HCT116 (cell line): ENCODE measurements at regions not wholly inside any gene's neighbourhood (a gene's known extent, or its start where the extent isn't known, plus 50 kb on each side); places are given as distances from the start of the nearest gene placed in this dataset.

ENCODE experiments used
- ATAC-seq: fragments of 200-7000 bp; cut with Tn5 transposase; 2 replicates; pipeline ENCODE4 v1.9.1; 2020; ENCODE audit warnings: mild to moderate bottlenecking, moderate library complexity
- BruUV-seq: library from RNA; stranded (reverse); fragments of 400-500 nt; replicated peaks from 2 replicates; lab custom pipeline; 2021; lab: Mats Ljungman, UMichigan
- CTCF ChIA-PET: fragments of 300-600 bp; sonication (Branson Sonifier 250); formaldehyde crosslinking; loops from one replicate; lab custom pipeline; 2021; ENCODE audit warnings: antibody characterized with exemption; lab: Charles Lee
- POLR2A ChIA-PET: fragments of 300-600, 350-600 bp; sonication (Branson Sonifier 250); formaldehyde crosslinking; loops from one replicate; lab custom pipeline; 2021; ENCODE audit warnings: antibody characterized with exemption; lab: Charles Lee
- RAD21 ChIA-PET, 2 experiments: fragments of 300-600 bp; sonication (Branson Sonifier 250); formaldehyde crosslinking; loops; one replicate each; lab custom pipeline; 2023; ENCODE audit warnings: low total read pairs in 2 of 2; ENCODE audit not compliant: uncharacterized antibody in 2 of 2, unreplicated experiment in 2 of 2, low non-redundant PET in 1 of 2; lab: Charles Lee
- DNase-seq: peaks from one replicate; pipeline ENCODE4 v3.0.0-alpha.2; 2010; ENCODE audit warnings: low read depth, low spot score
- H2AFZ ChIP-seq: fragments of 200-600 bp; shearing (Covaris generic), sonication (generic); 2 replicates; pipeline ENCODE4 v1.6.1; 2017; ENCODE audit warnings: low read depth, mixed run types, mixed read lengths, antibody characterized with exemption, low read length; ENCODE audit not compliant: poor library complexity, severe bottlenecking
- H3K27ac ChIP-seq: 2 replicates; pipeline ENCODE4 v1.5.1; 2012; ENCODE audit warnings: low read depth, low read length
- H3K27me3 ChIP-seq: fragments of 200-600 bp; sonication (generic); 2 replicates; pipeline ENCODE4 v1.6.1; 2016; ENCODE audit warnings: mixed run types, low read length, mixed read lengths; ENCODE audit not compliant: insufficient read depth
- H3K36me3 ChIP-seq, 2 experiments: fragments of 200-500 bp in 1 of 2; fragments of 200-600 bp in 1 of 2; sonication (Bioruptor generic) in 1 of 2; sonication (generic) in 1 of 2; 2 replicates each; pipeline versions ENCODE4 v1.5.1 to v1.6.1; 2014 to 2016; ENCODE audit warnings: low read length in 2 of 2, inconsistent platforms in 1 of 2, mixed read lengths in 1 of 2, mixed run types in 1 of 2; ENCODE audit not compliant: insufficient read depth in 2 of 2, control insufficient read depth in 1 of 2
- H3K4me1 ChIP-seq, 2 experiments: fragments of 200-600 bp in 1 of 2; sonication (generic) in 1 of 2; 2 replicates each; pipeline versions ENCODE4 v1.5.1 to v1.6.1; 2012 to 2017; ENCODE audit warnings: low read length in 2 of 2, inconsistent platforms in 1 of 2, mild to moderate bottlenecking in 1 of 2, mixed read lengths in 1 of 2, mixed run types in 1 of 2, moderate library complexity in 1 of 2; ENCODE audit not compliant: insufficient read depth in 2 of 2, control insufficient read depth in 1 of 2
- H3K4me2 ChIP-seq: fragments of 200-600 bp; sonication (generic); 2 replicates; pipeline ENCODE4 v1.6.1; 2017; ENCODE audit warnings: mixed run types, low read length, mixed read lengths
- H3K4me3 ChIP-seq, 2 experiments: fragments of 200-600 bp in 1 of 2; sonication (generic) in 1 of 2; replicated peaks in 1 of 2; 2 replicates each; pipeline ENCODE4 v1.5.1; 2011 to 2016; ENCODE audit warnings: low read length in 2 of 2, control low read depth in 1 of 2, low read depth in 1 of 2, mild to moderate bottlenecking in 1 of 2, mixed read lengths in 1 of 2, mixed run types in 1 of 2
- H3K79me2 ChIP-seq: fragments of 200-600 bp; sonication (generic); 2 replicates; pipeline ENCODE4 v1.6.1; 2017; ENCODE audit warnings: mild to moderate bottlenecking, mixed run types, low read length, moderate library complexity, mixed read lengths; ENCODE audit not compliant: insufficient read depth
- H3K9ac ChIP-seq: fragments of 200-600 bp; sonication (generic); 2 replicates; pipeline ENCODE4 v1.6.1; 2016; ENCODE audit warnings: low read length, mixed read lengths
- H3K9me2 ChIP-seq: fragments of 200-600 bp; sonication (generic), shearing (Covaris generic); 2 replicates; pipeline ENCODE4 v1.6.1; 2017; ENCODE audit warnings: mixed run types, mild to moderate bottlenecking, moderate library complexity; ENCODE audit not compliant: insufficient read depth
- H3K9me3 ChIP-seq, 2 experiments: fragments of 200-500 bp in 1 of 2; fragments of 200-600 bp in 1 of 2; sonication (Bioruptor generic) in 1 of 2; sonication (generic) in 1 of 2; 2 replicates each; pipeline ENCODE4 v1.6.1; 2014 to 2017; ENCODE audit warnings: low read length in 2 of 2, mixed read lengths in 2 of 2, inconsistent platforms in 1 of 2, low read depth in 1 of 2, mild to moderate bottlenecking in 1 of 2, mixed run types in 1 of 2, moderate library complexity in 1 of 2; ENCODE audit not compliant: control insufficient read depth in 1 of 2, insufficient read depth in 1 of 2
- H4K20me1 ChIP-seq: fragments of 200-600 bp; sonication (generic), shearing (Covaris generic); 2 replicates; pipeline ENCODE4 v1.6.1; 2017; ENCODE audit warnings: mixed run types, mild to moderate bottlenecking, moderate library complexity; ENCODE audit not compliant: insufficient read depth
- ATF3 ChIP-seq: IDR thresholded peaks from 2 replicates; pipeline ENCODE4 v1.6.1; 2012
- CBX3 ChIP-seq: IDR thresholded peaks from 2 replicates; pipeline ENCODE4 v1.6.1; 2012; ENCODE audit warnings: low read depth
- ELF1 ChIP-seq: IDR thresholded peaks from 2 replicates; pipeline ENCODE4 v1.6.1; 2012; ENCODE audit warnings: low read depth, borderline replicate concordance
- EZH2 ChIP-seq: fragments of 200-600 bp; sonication (generic); IDR thresholded peaks from 2 replicates; pipeline ENCODE4 v1.6.1; 2017; ENCODE audit warnings: antibody characterized with exemption, mixed run types
- POLR2A ChIP-seq: IDR thresholded peaks from 2 replicates; pipeline ENCODE4 v1.7.0; 2011; ENCODE audit warnings: borderline replicate concordance; ENCODE audit not compliant: insufficient read depth, insufficient read length; ENCODE audit errors: extremely low read depth
- RAD21 ChIP-seq: IDR thresholded peaks from 2 replicates; pipeline ENCODE4 v1.6.1; 2012; ENCODE audit warnings: low read depth, mild to moderate bottlenecking
- SIN3A ChIP-seq: IDR thresholded peaks from 2 replicates; pipeline ENCODE4 v1.6.1; 2012; ENCODE audit warnings: low read depth
- SP1 ChIP-seq: IDR thresholded peaks from 2 replicates; pipeline ENCODE4 v1.6.1; 2012; ENCODE audit warnings: low read depth
- SRF ChIP-seq: IDR thresholded peaks from 2 replicates; pipeline ENCODE4 v1.6.1; 2012; ENCODE audit warnings: low read depth
- TCF7L2 ChIP-seq: IDR thresholded peaks from 2 replicates; pipeline ENCODE4 v1.7.0; 2011; ENCODE audit warnings: borderline replicate concordance, inconsistent platforms; ENCODE audit not compliant: insufficient read depth, insufficient read length; ENCODE audit errors: extremely low read depth
- ZBTB33 ChIP-seq: IDR thresholded peaks from 2 replicates; pipeline ENCODE4 v1.6.1; 2011; ENCODE audit warnings: mild to moderate bottlenecking, low read length, moderate library complexity; ENCODE audit not compliant: insufficient replicate concordance; ENCODE audit errors: extremely low read depth
- intact Hi-C: fragments of 100-400 bp; cut with micrococcal nuclease; formaldehyde crosslinking; loops from 2 replicates; pipeline ENCODE4 v1.10.0; 2022
- TF ChIP-seq, protein P1 (sequence below), 3 experiments: fragments of 200-600 bp in 1 of 3; sonication (generic) in 1 of 3; IDR thresholded peaks in 2 of 3; conservative IDR thresholded peaks in 1 of 3; 2 replicates each; pipeline ENCODE4 v1.5.1; 2012 to 2017; ENCODE audit warnings: low read depth in 2 of 3, low read length in 2 of 3, antibody characterized with exemption in 1 of 3, borderline replicate concordance in 1 of 3, control low read depth in 1 of 3, mild to moderate bottlenecking in 1 of 3, mixed read lengths in 1 of 3, mixed run types in 1 of 3, moderate library complexity in 1 of 3; ENCODE audit not compliant: insufficient read depth in 1 of 3

DNA sequence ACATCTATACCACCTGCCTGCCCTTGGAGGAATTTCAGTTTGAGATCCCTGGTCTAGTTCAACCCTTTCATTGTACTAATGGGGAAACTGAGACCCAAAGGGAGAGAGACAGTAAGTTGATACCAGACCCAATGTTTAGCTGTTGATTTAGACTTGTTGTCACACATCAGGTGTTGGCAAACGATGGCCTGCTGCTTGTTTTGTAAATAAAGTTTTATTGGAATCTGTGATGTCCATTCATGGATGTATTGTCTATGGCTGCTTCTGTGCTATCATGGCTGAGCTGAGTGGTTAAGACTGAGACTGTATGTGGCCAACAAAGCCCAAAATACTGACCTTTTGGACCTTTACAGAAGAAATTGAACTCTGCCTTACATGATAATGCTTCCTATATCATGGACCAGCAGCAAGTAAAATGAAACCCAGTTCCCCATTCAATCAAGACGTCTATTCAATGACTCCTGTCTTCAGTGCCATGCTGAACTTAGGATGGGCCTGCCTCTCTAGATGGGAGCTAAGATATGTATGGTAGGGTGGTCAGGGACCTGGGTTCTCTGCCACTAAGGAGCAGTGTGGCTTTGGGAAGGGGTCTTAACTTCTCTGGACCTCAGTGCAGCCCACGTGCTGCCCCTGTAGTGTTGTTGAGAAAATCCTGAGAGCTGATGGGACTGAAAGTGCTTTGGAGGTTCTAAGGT is 111.0 kb downstream of the IRX5 start:
- Histone ChIP-seq H3K79me2 (no peaks in the 10 kb centered on the region), H3K36me3 (no peaks in the 10 kb centered on the region), H2AFZ (no peak overlapping the region), H3K27me3 (no peaks in the 10 kb centered on the region)
- BruUV-seq: no TSS peak
- TF ChIP-seq, protein P1, sequence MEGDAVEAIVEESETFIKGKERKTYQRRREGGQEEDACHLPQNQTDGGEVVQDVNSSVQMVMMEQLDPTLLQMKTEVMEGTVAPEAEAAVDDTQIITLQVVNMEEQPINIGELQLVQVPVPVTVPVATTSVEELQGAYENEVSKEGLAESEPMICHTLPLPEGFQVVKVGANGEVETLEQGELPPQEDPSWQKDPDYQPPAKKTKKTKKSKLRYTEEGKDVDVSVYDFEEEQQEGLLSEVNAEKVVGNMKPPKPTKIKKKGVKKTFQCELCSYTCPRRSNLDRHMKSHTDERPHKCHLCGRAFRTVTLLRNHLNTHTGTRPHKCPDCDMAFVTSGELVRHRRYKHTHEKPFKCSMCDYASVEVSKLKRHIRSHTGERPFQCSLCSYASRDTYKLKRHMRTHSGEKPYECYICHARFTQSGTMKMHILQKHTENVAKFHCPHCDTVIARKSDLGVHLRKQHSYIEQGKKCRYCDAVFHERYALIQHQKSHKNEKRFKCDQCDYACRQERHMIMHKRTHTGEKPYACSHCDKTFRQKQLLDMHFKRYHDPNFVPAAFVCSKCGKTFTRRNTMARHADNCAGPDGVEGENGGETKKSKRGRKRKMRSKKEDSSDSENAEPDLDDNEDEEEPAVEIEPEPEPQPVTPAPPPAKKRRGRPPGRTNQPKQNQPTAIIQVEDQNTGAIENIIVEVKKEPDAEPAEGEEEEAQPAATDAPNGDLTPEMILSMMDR (IDR thresholded peaks at IDR 0.05 in 2 of 3, conservative IDR thresholded peaks at IDR 0.05 in 1 of 3; ENCODE audit: borderline replicate concordance in 1 of 3, insufficient read depth in 1 of 3, low read depth in 2 of 3, low read length in 2 of 3): no peak
- no peak for TF ChIP-seq ZBTB33
- TF ChIP-seq POLR2A: no peak
- TF ChIP-seq SP1: no peak
- TF ChIP-seq RAD21: no peak
- no peak for TF ChIP-seq CBX3
- no peak for TF ChIP-seq EZH2
- TF ChIP-seq TCF7L2: no peak
- no peak for TF ChIP-seq ELF1
- no peak for TF ChIP-seq SRF
- no peak for TF ChIP-seq SIN3A
- TF ChIP-seq ATF3: no peak
- TF ChIP-seq, all 23 proteins: peak for 0
- POLR2A ChIA-PET: no interaction called here
- Histone ChIP-seq H3K9me2 (no peaks in the 10 kb centered on the region), H3K27ac (no peak overlapping the region), H3K4me2 (no peak overlapping the region), H3K4me1 (peaks cover 0 to 11% of the 10 kb centered on the region in 2 experiments; a peak in 2 of 4 replicates), H4K20me1 (no peaks in the 10 kb centered on the region), H3K9me3 (no peaks in the 10 kb centered on the region), H3K4me3 (no peak overlapping the region), H3K9ac (no peak overlapping the region)
- RAD21 ChIA-PET: no interaction called here
- ATAC-seq: no peak
- CTCF ChIA-PET: no interaction called here
- intact Hi-C loops: no loop called here
- DNase-seq: no peak
